ENCODE measurements at regions not wholly inside any gene's neighbourhood (a gene's known extent, or its start where the extent isn't known, plus 50 kb on each side); places are given as distances from the start of the nearest gene placed in this dataset.

GRCh38 chr5:167644619-167645018 is 646.8 kb upstream of the WWC1 start:
- H3K9me3 ChIP-seq (ENCODE audit: low read length), result no peaks in the 10 kb centered on the region
- H3K36me3 ChIP-seq (ENCODE audit: insufficient read depth, low read length), result no peaks in the 10 kb centered on the region
- no peaks in the 10 kb centered on the region for H3K4me1 ChIP-seq (ENCODE audit: insufficient read depth, low read length, poor library complexity, severe bottlenecking)
- H3K79me2 ChIP-seq (ENCODE audit: insufficient read depth, low read depth, low read length), result no peaks in the 10 kb centered on the region
- ChIA-PET CTCF (ENCODE audit: unreplicated experiment) (no interaction called here), POLR2A (interaction anchor here (0.6 kb wide), 1 partner anchor 322 kb away, joined by 3 read pairs; no protein-coding TSS in a partner anchor)
- no peak overlapping the region for H3K4me2 ChIP-seq (ENCODE audit: low read length)
- TF ChIP-seq EZH2phosphoT487 (IDR thresholded peaks at IDR 0.05; ENCODE audit: borderline replicate concordance, low read depth, low read length), result no peak
- TF ChIP-seq, protein P1, sequence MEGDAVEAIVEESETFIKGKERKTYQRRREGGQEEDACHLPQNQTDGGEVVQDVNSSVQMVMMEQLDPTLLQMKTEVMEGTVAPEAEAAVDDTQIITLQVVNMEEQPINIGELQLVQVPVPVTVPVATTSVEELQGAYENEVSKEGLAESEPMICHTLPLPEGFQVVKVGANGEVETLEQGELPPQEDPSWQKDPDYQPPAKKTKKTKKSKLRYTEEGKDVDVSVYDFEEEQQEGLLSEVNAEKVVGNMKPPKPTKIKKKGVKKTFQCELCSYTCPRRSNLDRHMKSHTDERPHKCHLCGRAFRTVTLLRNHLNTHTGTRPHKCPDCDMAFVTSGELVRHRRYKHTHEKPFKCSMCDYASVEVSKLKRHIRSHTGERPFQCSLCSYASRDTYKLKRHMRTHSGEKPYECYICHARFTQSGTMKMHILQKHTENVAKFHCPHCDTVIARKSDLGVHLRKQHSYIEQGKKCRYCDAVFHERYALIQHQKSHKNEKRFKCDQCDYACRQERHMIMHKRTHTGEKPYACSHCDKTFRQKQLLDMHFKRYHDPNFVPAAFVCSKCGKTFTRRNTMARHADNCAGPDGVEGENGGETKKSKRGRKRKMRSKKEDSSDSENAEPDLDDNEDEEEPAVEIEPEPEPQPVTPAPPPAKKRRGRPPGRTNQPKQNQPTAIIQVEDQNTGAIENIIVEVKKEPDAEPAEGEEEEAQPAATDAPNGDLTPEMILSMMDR (conservative IDR thresholded peaks at IDR 0.05; ENCODE audit: low read length), result no peak
- no peaks in the 10 kb centered on the region for H4K20me1 ChIP-seq (ENCODE audit: insufficient read depth, low read length)
- H3K4me3 ChIP-seq (ENCODE audit: low read depth, low read length, poor library complexity, severe bottlenecking), result no peak overlapping the region
- no peak overlapping the region for H3K27ac ChIP-seq (ENCODE audit: low read depth, low read length, poor library complexity, severe bottlenecking)
- intact Hi-C loops (cut with micrococcal nuclease; ENCODE audit: unreplicated experiment), result no loop called here
- no TSS peak for BruUV-seq (replicated peaks)
- no peak for DNase-seq (ENCODE audit: low spot score)
- H2AFZ ChIP-seq (ENCODE audit: low read length), result no peak overlapping the region
- H3K9me2 ChIP-seq (ENCODE audit: insufficient read depth, low read length), result no peaks in the 10 kb centered on the region

DNA sequence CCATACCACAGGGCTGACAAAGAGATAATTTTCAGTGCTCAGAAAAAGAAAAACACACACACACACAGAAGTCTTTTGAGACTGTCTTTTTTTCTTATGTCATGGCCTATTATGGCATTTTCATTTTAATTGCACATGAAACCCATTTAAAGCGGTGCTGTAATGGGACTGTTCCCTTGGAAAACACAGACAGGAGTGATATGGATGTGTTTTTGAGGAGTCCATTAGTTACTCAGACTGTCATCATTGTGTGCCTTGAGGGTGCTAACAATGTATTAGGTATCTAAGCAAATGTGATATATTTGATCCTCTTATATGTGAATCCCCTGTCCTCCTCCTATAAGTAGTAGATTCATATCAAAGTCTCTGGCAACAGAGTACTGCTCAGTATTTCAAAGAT is 642.0 kb upstream of the WWC1 start:
- H4K20me1 ChIP-seq (ENCODE audit: insufficient read depth, low read length), result no peaks in the 10 kb centered on the region
- intact Hi-C loops (cut with micrococcal nuclease; ENCODE audit: unreplicated experiment), result no loop called here
- no peak overlapping the region for H2AFZ ChIP-seq (ENCODE audit: low read length)
- H3K4me3 ChIP-seq (ENCODE audit: low read depth, low read length, poor library complexity, severe bottlenecking), result no peak overlapping the region
- CTCF ChIA-PET (ENCODE audit: unreplicated experiment), result no interaction called here
- H3K36me3 ChIP-seq (ENCODE audit: insufficient read depth, low read length), result no peaks in the 10 kb centered on the region
- no peak overlapping the region for H3K4me2 ChIP-seq (ENCODE audit: low read length)
- POLR2A ChIA-PET, result no interaction called here
- H3K4me1 ChIP-seq (ENCODE audit: insufficient read depth, low read length, poor library complexity, severe bottlenecking), result no peaks in the 10 kb centered on the region
- H3K9me2 ChIP-seq (ENCODE audit: insufficient read depth, low read length), result no peaks in the 10 kb centered on the region
- BruUV-seq (replicated peaks), result no TSS peak
- no peaks in the 10 kb centered on the region for H3K79me2 ChIP-seq (ENCODE audit: insufficient read depth, low read depth, low read length)
- TF ChIP-seq, protein P1 (conservative IDR thresholded peaks at IDR 0.05; ENCODE audit: low read length), result no peak
- no peak for TF ChIP-seq EZH2phosphoT487 (IDR thresholded peaks at IDR 0.05; ENCODE audit: borderline replicate concordance, low read depth, low read length)
- no peaks in the 10 kb centered on the region for H3K9me3 ChIP-seq (ENCODE audit: low read length)
- DNase-seq (ENCODE audit: low spot score), result no peak
- H3K27ac ChIP-seq (ENCODE audit: low read depth, low read length, poor library complexity, severe bottlenecking), result no peak overlapping the region

DNA sequence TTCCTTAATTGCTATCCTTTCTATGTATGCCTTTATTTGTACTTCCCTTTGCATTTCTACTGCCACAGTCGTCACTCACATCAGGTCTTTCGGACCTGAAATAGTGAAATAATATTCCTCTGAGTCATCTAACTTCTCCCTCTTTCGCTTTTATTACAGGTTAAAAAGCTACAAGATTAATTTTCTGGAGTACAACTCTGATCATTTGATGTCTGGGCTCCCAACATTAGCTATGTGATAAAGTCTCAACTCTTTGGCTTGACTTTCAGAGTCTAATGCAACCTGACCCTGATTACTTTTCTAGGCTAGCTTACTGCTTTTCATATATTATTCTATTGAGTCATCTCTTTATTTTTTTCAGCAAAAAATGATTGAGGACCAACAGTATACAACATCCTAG is 638.8 kb upstream of the WWC1 start:
- CTCF ChIA-PET (ENCODE audit: unreplicated experiment), result no interaction called here
- Histone ChIP-seq H3K4me2 (ENCODE audit: low read length) (no peak overlapping the region), H4K20me1 (ENCODE audit: insufficient read depth, low read length) (no peaks in the 10 kb centered on the region), H3K4me1 (ENCODE audit: insufficient read depth, low read length, poor library complexity, severe bottlenecking) (no peaks in the 10 kb centered on the region), H2AFZ (ENCODE audit: low read length) (no peak overlapping the region), H3K9me2 (ENCODE audit: insufficient read depth, low read length) (no peaks in the 10 kb centered on the region), H3K36me3 (ENCODE audit: insufficient read depth, low read length) (no peaks in the 10 kb centered on the region), H3K4me3 (ENCODE audit: low read depth, low read length, poor library complexity, severe bottlenecking) (no peak overlapping the region), H3K79me2 (ENCODE audit: insufficient read depth, low read depth, low read length) (no peaks in the 10 kb centered on the region), H3K27ac (ENCODE audit: low read depth, low read length, poor library complexity, severe bottlenecking) (no peak overlapping the region), H3K9me3 (ENCODE audit: low read length) (no peaks in the 10 kb centered on the region)
- POLR2A ChIA-PET, result no interaction called here
- no TSS peak for BruUV-seq (replicated peaks)
- intact Hi-C loops (cut with micrococcal nuclease; ENCODE audit: unreplicated experiment), result no loop called here
- no peak for DNase-seq (ENCODE audit: low spot score)
- TF ChIP-seq, protein P1 (conservative IDR thresholded peaks at IDR 0.05; ENCODE audit: low read length), result no peak
- no peak for TF ChIP-seq EZH2phosphoT487 (IDR thresholded peaks at IDR 0.05; ENCODE audit: borderline replicate concordance, low read depth, low read length)
